ENCODE measurements at regions not wholly inside any gene's neighbourhood (a gene's known extent, or its start where the extent isn't known, plus 50 kb on each side); places are given as distances from the start of the nearest gene placed in this dataset.

DNA sequence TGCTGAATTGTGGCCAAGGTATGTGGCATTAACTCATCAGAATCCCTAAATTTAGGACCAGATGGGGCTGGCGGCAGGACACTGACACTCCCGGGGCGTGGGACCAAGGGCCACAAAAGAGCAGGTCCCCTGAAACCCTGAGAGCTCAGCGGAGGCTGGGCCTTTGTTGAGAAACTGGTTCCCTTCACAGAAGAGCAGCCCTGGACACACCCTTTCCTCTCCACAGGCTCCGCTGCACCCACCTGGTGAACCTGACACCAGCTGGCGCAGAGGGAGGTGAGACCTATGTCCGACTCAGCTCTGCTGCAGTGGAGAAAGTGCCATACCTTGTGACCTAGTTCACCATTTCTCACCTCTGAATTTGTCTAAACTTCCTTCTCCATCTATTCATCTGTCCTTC is 119.5 kb downstream of the RTP5 start:
- no peaks in the 10 kb centered on the region for H3K9me3 ChIP-seq (ENCODE audit: control insufficient read depth, low read length)
- no peaks in the 10 kb centered on the region for H3K36me3 ChIP-seq (ENCODE audit: control insufficient read depth, insufficient read depth, low read length)
- no peak overlapping the region for H3K4me3 ChIP-seq (ENCODE audit: insufficient read depth, low read depth, low read length, poor library complexity, severe bottlenecking)
- H3K27me3 ChIP-seq (replicated peaks; ENCODE audit: control insufficient read depth, insufficient read depth, low read length, poor library complexity, severe bottlenecking), result no peaks in the 10 kb centered on the region
- no peak for DNase-seq
- H3K4me1 ChIP-seq (ENCODE audit: control insufficient read depth, insufficient read depth, low read length, poor library complexity, severe bottlenecking), result no peaks in the 10 kb centered on the region
- no peak overlapping the region for H3K27ac ChIP-seq (ENCODE audit: insufficient read depth, low read length, poor library complexity, severe bottlenecking)

DNA sequence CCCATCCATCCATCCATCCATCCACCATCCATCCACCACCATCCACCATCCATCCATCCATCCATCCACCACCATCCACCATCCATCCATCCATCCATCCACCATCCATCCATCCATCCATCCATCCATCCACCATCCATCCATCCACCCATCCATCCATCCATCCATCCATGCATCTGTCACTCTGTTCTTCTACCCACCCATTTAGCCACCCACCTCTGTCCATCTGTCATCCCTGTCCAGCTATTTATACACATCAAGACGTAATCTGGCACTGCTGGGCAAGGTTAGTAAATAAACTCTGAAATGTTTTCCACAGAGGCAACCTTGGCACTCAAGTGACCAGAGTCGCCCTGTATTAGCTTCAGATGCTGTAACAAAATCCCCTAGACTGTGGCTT is 120.9 kb downstream of the RTP5 start:
- Histone ChIP-seq H3K27me3 (replicated peaks; ENCODE audit: control insufficient read depth, insufficient read depth, low read length, poor library complexity, severe bottlenecking) (no peaks in the 10 kb centered on the region), H3K4me3 (ENCODE audit: insufficient read depth, low read depth, low read length, poor library complexity, severe bottlenecking) (no peak overlapping the region), H3K36me3 (ENCODE audit: control insufficient read depth, insufficient read depth, low read length) (no peaks in the 10 kb centered on the region), H3K27ac (ENCODE audit: insufficient read depth, low read length, poor library complexity, severe bottlenecking) (no peak overlapping the region), H3K4me1 (ENCODE audit: control insufficient read depth, insufficient read depth, low read length, poor library complexity, severe bottlenecking) (no peaks in the 10 kb centered on the region), H3K9me3 (ENCODE audit: control insufficient read depth, low read length) (no peaks in the 10 kb centered on the region)
- DNase-seq, result no peak

DNA sequence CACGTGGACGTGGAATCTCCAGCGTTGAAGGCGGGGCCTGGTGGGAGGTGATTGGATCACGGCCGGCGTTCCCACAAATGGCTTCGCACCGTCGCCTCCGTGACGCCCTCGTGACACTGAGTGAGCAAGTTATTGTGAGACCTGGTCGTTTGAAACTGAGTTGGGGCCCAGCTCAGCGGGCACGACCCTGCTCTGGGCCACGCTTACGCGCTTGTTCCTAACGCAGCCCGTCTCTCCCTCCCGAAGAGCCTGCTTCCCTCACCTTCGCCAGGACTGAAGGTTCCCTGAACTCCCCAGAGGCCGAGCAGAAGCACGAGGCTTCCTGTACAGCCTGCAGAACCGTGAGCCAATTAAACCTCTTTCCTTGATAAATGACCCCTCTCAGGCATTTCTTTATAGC is 121.8 kb downstream of the RTP5 start:
- Histone ChIP-seq H3K36me3 (ENCODE audit: control insufficient read depth, insufficient read depth, low read length) (no peaks in the 10 kb centered on the region), H3K27me3 (replicated peaks; ENCODE audit: control insufficient read depth, insufficient read depth, low read length, poor library complexity, severe bottlenecking) (no peaks in the 10 kb centered on the region), H3K4me3 (ENCODE audit: insufficient read depth, low read depth, low read length, poor library complexity, severe bottlenecking) (no peak overlapping the region), H3K4me1 (ENCODE audit: control insufficient read depth, insufficient read depth, low read length, poor library complexity, severe bottlenecking) (no peaks in the 10 kb centered on the region), H3K27ac (ENCODE audit: insufficient read depth, low read length, poor library complexity, severe bottlenecking) (no peak overlapping the region), H3K9me3 (ENCODE audit: control insufficient read depth, low read length) (no peaks in the 10 kb centered on the region)
- DNase-seq, result no peak

DNA sequence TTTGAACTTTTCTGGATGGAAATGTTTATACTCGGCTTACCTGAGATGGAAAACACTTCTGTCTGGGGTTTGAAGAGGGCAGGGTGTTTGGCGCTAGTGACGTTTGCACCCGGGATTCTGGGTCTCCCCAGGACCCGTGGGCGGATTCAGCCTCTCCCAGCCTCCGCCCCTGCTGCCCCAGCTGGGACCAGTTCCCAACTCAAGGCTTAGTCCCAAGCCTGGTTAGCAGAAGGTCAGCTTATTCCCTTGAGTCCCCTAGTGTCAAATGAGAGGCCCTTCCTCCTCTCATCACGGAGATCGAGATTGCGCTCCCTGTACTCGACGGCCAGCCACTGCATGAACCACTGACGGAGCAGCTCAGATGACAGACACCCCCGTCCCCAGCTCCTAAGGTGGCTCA is 123.2 kb downstream of the RTP5 start:
- no peaks in the 10 kb centered on the region for H3K9me3 ChIP-seq (ENCODE audit: control insufficient read depth, low read length)
- no peaks in the 10 kb centered on the region for H3K4me1 ChIP-seq (ENCODE audit: control insufficient read depth, insufficient read depth, low read length, poor library complexity, severe bottlenecking)
- H3K27me3 ChIP-seq (replicated peaks; ENCODE audit: control insufficient read depth, insufficient read depth, low read length, poor library complexity, severe bottlenecking), result no peaks in the 10 kb centered on the region
- no peak for DNase-seq
- no peaks in the 10 kb centered on the region for H3K36me3 ChIP-seq (ENCODE audit: control insufficient read depth, insufficient read depth, low read length)
- no peak overlapping the region for H3K27ac ChIP-seq (ENCODE audit: insufficient read depth, low read length, poor library complexity, severe bottlenecking)
- no peak overlapping the region for H3K4me3 ChIP-seq (ENCODE audit: insufficient read depth, low read depth, low read length, poor library complexity, severe bottlenecking)

DNA sequence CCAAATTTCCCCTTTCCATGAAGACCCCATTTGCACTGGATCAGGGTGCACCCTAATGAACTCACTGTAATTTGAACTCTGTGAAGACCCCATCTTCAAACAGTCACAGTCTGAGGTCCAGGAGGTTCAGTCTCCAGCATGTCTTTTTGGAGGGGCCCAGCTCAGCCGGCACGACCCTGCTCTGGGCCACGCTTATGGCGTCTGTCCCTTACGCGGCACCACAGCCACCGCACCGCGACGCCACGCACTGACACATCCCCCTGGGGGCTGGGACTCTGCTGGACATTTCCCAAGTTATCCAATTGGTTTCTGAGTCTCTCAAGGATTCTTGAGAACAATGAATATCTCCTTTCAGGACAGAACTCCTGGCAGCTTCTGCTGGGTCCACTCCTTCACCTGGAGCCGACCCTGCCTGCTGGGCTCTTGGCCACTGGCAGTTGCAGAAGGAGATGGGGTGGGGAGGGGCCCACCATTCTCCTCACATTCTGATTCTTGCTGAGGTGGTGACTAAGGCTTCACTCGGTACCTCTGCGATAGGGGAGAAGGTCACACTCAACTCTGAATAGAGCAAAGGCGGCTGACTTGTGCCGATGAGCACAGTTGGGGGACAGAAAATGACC is 124.0 kb downstream of the RTP5 start:
- Histone ChIP-seq H3K36me3 (ENCODE audit: control insufficient read depth, insufficient read depth, low read length) (no peaks in the 10 kb centered on the region), H3K27ac (ENCODE audit: insufficient read depth, low read length, poor library complexity, severe bottlenecking) (no peak overlapping the region), H3K4me1 (ENCODE audit: control insufficient read depth, insufficient read depth, low read length, poor library complexity, severe bottlenecking) (no peaks in the 10 kb centered on the region), H3K4me3 (ENCODE audit: insufficient read depth, low read depth, low read length, poor library complexity, severe bottlenecking) (no peak overlapping the region), H3K27me3 (replicated peaks; ENCODE audit: control insufficient read depth, insufficient read depth, low read length, poor library complexity, severe bottlenecking) (no peaks in the 10 kb centered on the region), H3K9me3 (ENCODE audit: control insufficient read depth, low read length) (no peaks in the 10 kb centered on the region)
- DNase-seq, result no peak

DNA sequence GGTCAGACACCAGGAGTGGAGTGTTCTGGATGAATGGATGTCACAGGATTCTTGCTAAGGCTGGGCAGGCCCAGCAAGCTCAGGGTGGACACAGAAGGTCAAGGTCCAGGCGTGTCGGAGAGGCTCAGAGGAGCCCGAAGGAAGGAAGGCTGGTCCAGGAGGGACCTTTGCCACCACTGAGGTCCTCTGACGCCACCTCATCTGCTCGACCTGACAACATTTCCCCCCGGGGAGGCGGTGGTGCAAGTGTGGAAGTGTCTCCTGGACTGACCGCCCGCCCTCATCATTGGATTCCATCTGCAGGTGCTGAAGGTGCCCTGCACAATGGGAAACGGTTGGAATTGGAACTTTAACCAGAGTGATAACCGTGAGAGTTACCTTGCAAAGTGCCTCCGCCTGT is 124.6 kb downstream of the RTP5 start:
- DNase-seq, result no peak
- Histone ChIP-seq H3K36me3 (ENCODE audit: control insufficient read depth, insufficient read depth, low read length) (no peaks in the 10 kb centered on the region), H3K27me3 (replicated peaks; ENCODE audit: control insufficient read depth, insufficient read depth, low read length, poor library complexity, severe bottlenecking) (no peaks in the 10 kb centered on the region), H3K4me1 (ENCODE audit: control insufficient read depth, insufficient read depth, low read length, poor library complexity, severe bottlenecking) (no peaks in the 10 kb centered on the region), H3K27ac (ENCODE audit: insufficient read depth, low read length, poor library complexity, severe bottlenecking) (no peak overlapping the region), H3K4me3 (ENCODE audit: insufficient read depth, low read depth, low read length, poor library complexity, severe bottlenecking) (no peak overlapping the region), H3K9me3 (ENCODE audit: control insufficient read depth, low read length) (no peaks in the 10 kb centered on the region)

DNA sequence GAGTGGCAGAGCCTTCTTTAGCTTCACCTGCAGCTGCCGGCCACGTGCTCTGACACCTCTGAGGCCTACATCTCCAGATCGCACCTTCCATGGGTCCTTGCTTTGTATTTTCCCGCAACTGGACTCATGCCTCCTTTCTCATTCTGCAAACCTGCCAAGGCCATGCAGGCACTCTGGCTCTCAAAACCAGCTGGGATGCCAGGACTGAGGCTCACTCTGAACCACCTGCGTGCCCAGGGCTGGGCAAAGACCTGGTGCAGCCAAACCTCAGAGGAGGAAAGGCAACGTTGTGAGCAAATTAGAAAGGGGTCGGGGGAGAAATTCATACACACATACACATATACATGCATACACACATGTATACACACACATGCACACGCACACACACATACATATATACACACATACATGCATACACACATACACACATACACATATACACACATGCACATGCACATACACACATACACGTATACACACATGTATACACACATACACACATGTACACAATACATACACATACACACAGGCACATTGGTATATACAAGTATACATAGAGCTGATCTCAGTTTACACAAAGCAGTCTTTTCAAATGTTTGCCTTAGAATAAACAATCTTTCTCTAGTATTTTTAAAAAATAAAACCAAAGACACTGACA is 125.2 kb downstream of the RTP5 start:
- no peak for DNase-seq
- H3K27me3 ChIP-seq (replicated peaks; ENCODE audit: control insufficient read depth, insufficient read depth, low read length, poor library complexity, severe bottlenecking), result no peaks in the 10 kb centered on the region
- no peaks in the 10 kb centered on the region for H3K9me3 ChIP-seq (ENCODE audit: control insufficient read depth, low read length)
- no peak overlapping the region for H3K4me3 ChIP-seq (ENCODE audit: insufficient read depth, low read depth, low read length, poor library complexity, severe bottlenecking)
- no peak overlapping the region for H3K27ac ChIP-seq (ENCODE audit: insufficient read depth, low read length, poor library complexity, severe bottlenecking)
- no peaks in the 10 kb centered on the region for H3K36me3 ChIP-seq (ENCODE audit: control insufficient read depth, insufficient read depth, low read length)
- no peaks in the 10 kb centered on the region for H3K4me1 ChIP-seq (ENCODE audit: control insufficient read depth, insufficient read depth, low read length, poor library complexity, severe bottlenecking)

DNA sequence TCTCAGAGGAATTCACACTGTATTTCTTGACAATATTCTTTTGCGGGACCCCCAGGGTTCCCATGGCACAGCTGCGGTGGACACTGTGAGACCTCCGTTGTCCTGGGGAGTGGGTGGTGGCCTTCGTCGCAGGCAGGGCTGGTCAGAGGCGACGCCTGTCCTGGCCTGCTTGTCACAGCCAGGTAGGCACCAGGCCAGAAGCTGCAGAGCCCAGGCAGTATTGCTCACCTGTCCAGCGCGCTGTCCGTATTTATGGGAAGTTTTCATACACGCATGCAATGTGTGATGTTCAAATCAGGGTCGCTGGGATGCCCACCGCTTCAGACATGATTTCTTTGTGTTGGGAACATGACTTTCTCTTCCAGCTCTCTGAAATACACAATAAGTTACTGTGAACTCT is 126.6 kb downstream of the RTP5 start:
- DNase-seq, result no peak
- H3K4me1 ChIP-seq (ENCODE audit: control insufficient read depth, insufficient read depth, low read length, poor library complexity, severe bottlenecking), result no peaks in the 10 kb centered on the region
- no peak overlapping the region for H3K27ac ChIP-seq (ENCODE audit: insufficient read depth, low read length, poor library complexity, severe bottlenecking)
- H3K36me3 ChIP-seq (ENCODE audit: control insufficient read depth, insufficient read depth, low read length), result no peaks in the 10 kb centered on the region
- no peaks in the 10 kb centered on the region for H3K9me3 ChIP-seq (ENCODE audit: control insufficient read depth, low read length)
- H3K27me3 ChIP-seq (replicated peaks; ENCODE audit: control insufficient read depth, insufficient read depth, low read length, poor library complexity, severe bottlenecking), result no peaks in the 10 kb centered on the region
- H3K4me3 ChIP-seq (ENCODE audit: insufficient read depth, low read depth, low read length, poor library complexity, severe bottlenecking), result no peak overlapping the region

DNA sequence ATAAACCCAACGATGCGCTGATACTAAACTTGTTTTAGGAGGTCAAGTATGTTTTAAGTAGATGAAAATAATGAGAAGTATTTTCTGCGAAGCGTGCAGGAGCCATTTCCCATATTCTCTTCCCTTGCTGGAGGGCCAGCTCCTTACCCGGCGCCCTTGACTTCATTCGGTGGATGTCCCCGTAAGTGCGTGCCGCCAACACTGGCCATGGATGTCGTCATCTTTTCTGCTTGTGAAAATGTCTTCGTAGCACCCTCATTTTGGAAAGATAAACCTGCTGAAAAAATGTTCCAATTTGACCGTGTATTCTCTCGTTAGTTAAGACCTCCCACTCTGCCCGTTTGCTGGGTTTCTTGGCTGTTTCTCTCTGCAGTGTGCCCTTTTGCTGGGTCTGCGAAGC is 127.5 kb downstream of the RTP5 start:
- Histone ChIP-seq H3K27ac (ENCODE audit: insufficient read depth, low read length, poor library complexity, severe bottlenecking) (no peak overlapping the region), H3K9me3 (ENCODE audit: control insufficient read depth, low read length) (no peaks in the 10 kb centered on the region), H3K36me3 (ENCODE audit: control insufficient read depth, insufficient read depth, low read length) (no peaks in the 10 kb centered on the region), H3K4me3 (ENCODE audit: insufficient read depth, low read depth, low read length, poor library complexity, severe bottlenecking) (no peak overlapping the region), H3K4me1 (ENCODE audit: control insufficient read depth, insufficient read depth, low read length, poor library complexity, severe bottlenecking) (no peaks in the 10 kb centered on the region), H3K27me3 (replicated peaks; ENCODE audit: control insufficient read depth, insufficient read depth, low read length, poor library complexity, severe bottlenecking) (no peaks in the 10 kb centered on the region)
- DNase-seq, result no peak

DNA sequence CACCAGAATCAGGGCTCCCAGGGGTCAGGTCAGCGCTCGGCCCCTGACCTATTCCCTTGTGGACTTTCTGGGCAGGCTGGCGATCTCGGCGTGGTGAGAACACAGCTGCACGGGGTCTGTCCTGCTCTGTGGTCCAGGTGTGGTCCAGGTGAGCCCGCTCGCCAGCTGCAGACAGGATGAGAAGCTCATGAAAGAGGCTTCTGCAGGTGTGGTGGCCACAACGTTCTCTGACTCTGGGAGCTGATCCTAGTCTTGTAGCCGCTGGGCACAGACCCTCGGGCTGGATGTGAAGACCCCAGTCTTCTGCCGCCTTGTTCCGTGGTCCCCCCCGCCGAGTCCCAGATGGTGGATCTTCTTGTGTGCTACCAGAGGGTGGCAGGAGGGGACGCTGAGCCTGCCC is 129.7 kb downstream of the RTP5 start:
- no peaks in the 10 kb centered on the region for H3K9me3 ChIP-seq (ENCODE audit: control insufficient read depth, low read length)
- no peak overlapping the region for H3K4me3 ChIP-seq (ENCODE audit: insufficient read depth, low read depth, low read length, poor library complexity, severe bottlenecking)
- H3K36me3 ChIP-seq (ENCODE audit: control insufficient read depth, insufficient read depth, low read length), result no peaks in the 10 kb centered on the region
- H3K27me3 ChIP-seq (replicated peaks; ENCODE audit: control insufficient read depth, insufficient read depth, low read length, poor library complexity, severe bottlenecking), result no peaks in the 10 kb centered on the region
- H3K4me1 ChIP-seq (ENCODE audit: control insufficient read depth, insufficient read depth, low read length, poor library complexity, severe bottlenecking), result no peaks in the 10 kb centered on the region
- no peak overlapping the region for H3K27ac ChIP-seq (ENCODE audit: insufficient read depth, low read length, poor library complexity, severe bottlenecking)
- no peak for DNase-seq

All from effector memory CD4-positive, alpha-beta T cell (primary cell).